Choroid plexus epithelial cell (primary cell): ENCODE measurements at regions not wholly inside any gene's neighbourhood (a gene's known extent, or its start where the extent isn't known, plus 50 kb on each side); places are given as distances from the start of the nearest gene placed in this dataset.
"Not testable (repeated sequence)": the region's sequence is repeated elsewhere in the genome, so short reads cannot be mapped to it uniquely, and the experiment has no call there.

Experiments used
- DNase-seq: peaks from one replicate; pipeline ENCODE4 v3.0.0-alpha.2; 2010; ENCODE audit warnings: low read depth
- H3K4me3 ChIP-seq: 2 replicates; pipeline ENCODE4 v1.5.1; 2011; ENCODE audit warnings: low read depth, mild to moderate bottlenecking, control low read depth, low read length, moderate library complexity
- CTCF ChIP-seq: conservative IDR thresholded peaks from 2 replicates; pipeline ENCODE4 v1.5.1; 2011; ENCODE audit warnings: low read depth, mild to moderate bottlenecking, control low read depth, inconsistent platforms, low read length, moderate library complexity

- H3K4me3 ChIP-seq: no peak overlapping the region
- no peak for TF ChIP-seq CTCF
- no peak for DNase-seq
Observed at GRCh38 chr4:140220058-140220457, 66.1 kb upstream of the MAML3 start.

- no peak overlapping the region for H3K4me3 ChIP-seq
- no peak for DNase-seq
- no peak for TF ChIP-seq CTCF
Observed at GRCh38 chr4:140219567-140219966, 65.6 kb upstream of the MAML3 start.

- not testable (repeated sequence) for H3K4me3 ChIP-seq
Observed at GRCh38 chr4:140219070-140219469, 65.1 kb upstream of the MAML3 start.

GRCh38 chr4:140213749-140214148 is 59.8 kb upstream of the MAML3 start:
- TF ChIP-seq CTCF: no peak
- DNase-seq: peak; percentile 40

More at GRCh38 chr4:140219070-140219469, 65.1 kb upstream of the MAML3 start:
- not testable (repeated sequence) for DNase-seq

GRCh38 chr4:140213116-140213515 is 59.1 kb upstream of the MAML3 start:
- DNase-seq: peak; percentile 30
- H3K4me3 ChIP-seq: no peak overlapping the region
- TF ChIP-seq CTCF: no peak

More at GRCh38 chr4:140213749-140214148, 59.8 kb upstream of the MAML3 start:
- no peak overlapping the region for H3K4me3 ChIP-seq

- DNase-seq: no peak
- TF ChIP-seq CTCF: no peak
- no peak overlapping the region for H3K4me3 ChIP-seq
Observed at GRCh38 chr4:140212646-140213045, 58.7 kb upstream of the MAML3 start.

- TF ChIP-seq CTCF: no peak
- H3K4me3 ChIP-seq: no peak overlapping the region
- no peak for DNase-seq
Observed at GRCh38 chr4:140212194-140212593, 58.2 kb upstream of the MAML3 start.

- DNase-seq: no peak
- no peak overlapping the region for H3K4me3 ChIP-seq
- TF ChIP-seq CTCF: no peak
Observed at GRCh38 chr4:140211693-140212092, 57.7 kb upstream of the MAML3 start.
